H1 (cell line): ENCODE measurements at regions not wholly inside any gene's neighbourhood (a gene's known extent, or its start where the extent isn't known, plus 50 kb on each side); places are given as distances from the start of the nearest gene placed in this dataset.

Source experiments
- CTCF ChIA-PET: fragments of 300-600 bp; sonication (Branson Sonifier 250); formaldehyde crosslinking; loops from one replicate; lab custom pipeline; 2021; ENCODE audit not compliant: partially characterized antibody; lab: Charles Lee
- POLR2A ChIA-PET: fragments of 300-600 bp; sonication (Branson Sonifier 250); formaldehyde crosslinking; loops from one replicate; lab custom pipeline; 2021; ENCODE audit warnings: inconsistent platforms; ENCODE audit not compliant: partially characterized antibody; lab: Charles Lee
- DNase-seq, 2 experiments: peaks; one replicate each; pipeline versions ENCODE4 v3.0.0 to v3.0.0-alpha.2; 2010 to 2022; ENCODE audit warnings: low spot score in 2 of 2, low read depth in 1 of 2, mixed read lengths in 1 of 2
- FAIRE-seq: peaks from 2 replicates; lab custom pipeline; 2011; peaks lifted over from hg19 to GRCh38; lab: Jason Lieb, UNC
- H2AFZ ChIP-seq: 2 replicates; pipeline ENCODE4 v1.8.1; 2012; ENCODE audit warnings: low read length, inconsistent platforms
- H2AK5ac ChIP-seq: 2 replicates; pipeline ENCODE4 v1.6.1; 2013; ENCODE audit warnings: low read depth, low read length
- H2BK120ac ChIP-seq: replicated peaks from 2 replicates; pipeline ENCODE3; 2013; ENCODE audit warnings: low read depth, low read length, inconsistent platforms
- H2BK12ac ChIP-seq: 2 replicates; pipeline ENCODE4 v1.6.1; 2013; ENCODE audit warnings: low read depth, low read length
- H2BK15ac ChIP-seq: 2 replicates; pipeline ENCODE4 v1.6.1; 2013; ENCODE audit warnings: low read length
- H2BK20ac ChIP-seq: 2 replicates; pipeline ENCODE4 v1.6.1; 2013; ENCODE audit warnings: low read length
- H2BK5ac ChIP-seq: 2 replicates; pipeline ENCODE4 v1.6.1; 2013; ENCODE audit warnings: low read depth, low read length
- H3K14ac ChIP-seq: 2 replicates; pipeline ENCODE4 v1.6.1; 2013; ENCODE audit warnings: inconsistent platforms; ENCODE audit not compliant: insufficient read length
- H3K18ac ChIP-seq: 2 replicates; pipeline ENCODE4 v1.6.1; 2013; ENCODE audit warnings: low read length; ENCODE audit errors: extremely low read depth
- H3K23ac ChIP-seq: 2 replicates; pipeline ENCODE4 v1.6.1; 2013; ENCODE audit warnings: inconsistent platforms; ENCODE audit not compliant: insufficient read length
- H3K23me2 ChIP-seq: 2 replicates; pipeline ENCODE4 v1.6.1; 2013; ENCODE audit warnings: low read depth, low read length
- H3K27ac ChIP-seq: 2 replicates; pipeline ENCODE4 v1.6.1; 2011; ENCODE audit warnings: low read depth, low read length, inconsistent platforms
- H3K27me3 ChIP-seq, 4 experiments: replicated peaks in 1 of 4; 1 replicate in 1 of 4; 2 replicates in 3 of 4; pipeline versions ENCODE4 v1.6.1 to v1.8.1; 2011 to 2013; ENCODE audit warnings: low read length in 3 of 4, mild to moderate bottlenecking in 3 of 4, inconsistent platforms in 2 of 4, mixed read lengths in 2 of 4, moderate library complexity in 1 of 4; ENCODE audit not compliant: control insufficient read depth in 3 of 4, insufficient read depth in 3 of 4; ENCODE audit errors: extremely low read depth in 1 of 4
- H3K36me3 ChIP-seq, 4 experiments: 2 replicates each; pipeline versions ENCODE4 v1.6.1 to v1.8.1; 2011 to 2013; ENCODE audit warnings: mild to moderate bottlenecking in 4 of 4, low read length in 3 of 4, moderate library complexity in 2 of 4, control low read depth in 1 of 4, inconsistent platforms in 1 of 4; ENCODE audit not compliant: insufficient read depth in 4 of 4, control insufficient read depth in 2 of 4
- H3K4ac ChIP-seq: replicated peaks from 2 replicates; pipeline ENCODE3; 2013; ENCODE audit warnings: low read length, low read depth, mixed read lengths, inconsistent platforms; ENCODE audit not compliant: insufficient read length
- H3K4me1 ChIP-seq, 4 experiments: replicated peaks in 1 of 4; 1 replicate in 1 of 4; 2 replicates in 3 of 4; pipeline versions ENCODE4 v1.6.1 to v1.8.1; 2011 to 2013; ENCODE audit warnings: low read length in 3 of 4, inconsistent platforms in 2 of 4, mixed read lengths in 1 of 4; ENCODE audit not compliant: insufficient read depth in 4 of 4, control insufficient read depth in 3 of 4
- H3K4me2 ChIP-seq, 2 experiments: 2 replicates each; pipeline versions ENCODE4 v1.6.1 to v1.8.1; 2011 to 2013; ENCODE audit warnings: low read depth in 2 of 2, low read length in 2 of 2, control low read depth in 1 of 2, inconsistent platforms in 1 of 2, mild to moderate bottlenecking in 1 of 2; ENCODE audit not compliant: insufficient read depth in 1 of 2
- H3K4me3 ChIP-seq, 4 experiments: fragments of 200-600, 300-600 bp in 1 of 4; sonication (generic), shearing (Covaris generic), sonication (Bioruptor Twin) in 1 of 4; 2 replicates each; pipeline versions ENCODE4 v1.5.1 to v1.8.1; 2011 to 2016; ENCODE audit warnings: low read length in 4 of 4, low read depth in 3 of 4, control low read depth in 2 of 4, inconsistent platforms in 2 of 4, mild to moderate bottlenecking in 2 of 4, mixed read lengths in 1 of 4, moderate library complexity in 1 of 4; ENCODE audit not compliant: insufficient read depth in 2 of 4; ENCODE audit errors: extremely low read depth in 1 of 4
- H3K56ac ChIP-seq: replicated peaks from 2 replicates; pipeline ENCODE3; 2013; ENCODE audit warnings: low read depth, mild to moderate bottlenecking, mixed read lengths, low read length, inconsistent platforms; ENCODE audit not compliant: insufficient read length
- H3K79me1 ChIP-seq: 2 replicates; pipeline ENCODE4 v1.6.1; 2013; ENCODE audit warnings: low read depth, low read length, control low read depth
- H3K79me2 ChIP-seq, 2 experiments: 2 replicates each; pipeline versions ENCODE4 v1.6.1 to v1.8.1; 2012 to 2013; ENCODE audit warnings: low read length in 2 of 2, mild to moderate bottlenecking in 2 of 2, inconsistent platforms in 1 of 2; ENCODE audit not compliant: insufficient read depth in 2 of 2, control insufficient read depth in 1 of 2
- H3K9ac ChIP-seq, 4 experiments: replicated peaks in 1 of 4; 1 replicate in 1 of 4; 2 replicates in 3 of 4; pipeline versions ENCODE4 v1.6.1 to v1.8.1; 2011 to 2013; ENCODE audit warnings: low read depth in 3 of 4, low read length in 3 of 4, control low read depth in 2 of 4, mild to moderate bottlenecking in 2 of 4, moderate library complexity in 2 of 4, inconsistent platforms in 1 of 4; ENCODE audit errors: extremely low read depth in 1 of 4
- H3K9me3 ChIP-seq, 2 experiments: 2 replicates each; pipeline versions ENCODE4 v1.6.1 to v1.8.1; 2012 to 2013; ENCODE audit warnings: mild to moderate bottlenecking in 2 of 2, moderate library complexity in 2 of 2, control low read depth in 1 of 2, inconsistent platforms in 1 of 2, low read depth in 1 of 2, low read length in 1 of 2, mixed read lengths in 1 of 2; ENCODE audit not compliant: insufficient read depth in 2 of 2
- H4K20me1 ChIP-seq, 2 experiments: replicated peaks in 1 of 2; 2 replicates each; pipeline versions ENCODE3 to v1.8.1; 2011 to 2013; ENCODE audit warnings: inconsistent platforms in 2 of 2, low read length in 2 of 2, mild to moderate bottlenecking in 1 of 2; ENCODE audit not compliant: insufficient read depth in 2 of 2, control insufficient read depth in 1 of 2
- H4K5ac ChIP-seq: 2 replicates; pipeline ENCODE4 v1.6.1; 2013; ENCODE audit warnings: low read length, low read depth, mixed read lengths, inconsistent platforms; ENCODE audit not compliant: insufficient read length
- H4K8ac ChIP-seq: 2 replicates; pipeline ENCODE4 v1.8.0; 2013; ENCODE audit warnings: mild to moderate bottlenecking, moderate library complexity, low read length, inconsistent platforms; ENCODE audit not compliant: insufficient read depth; ENCODE audit errors: extremely low read depth
- H4K91ac ChIP-seq: replicated peaks from 2 replicates; pipeline ENCODE3; 2013; ENCODE audit warnings: low read length, mixed read lengths, inconsistent platforms; ENCODE audit not compliant: insufficient read length
- BRCA1 ChIP-seq: IDR thresholded peaks from 2 replicates; pipeline ENCODE4 v1.6.1; 2012; ENCODE audit warnings: low read depth, low read length, improper control_type of control experiment
- EP300 ChIP-seq, 2 experiments: IDR thresholded peaks; 1 replicate in 1 of 2; 2 replicates in 1 of 2; pipeline ENCODE4 v1.6.1; 2011 to 2012; ENCODE audit warnings: low read depth in 2 of 2, low read length in 2 of 2, mild to moderate bottlenecking in 2 of 2, borderline replicate concordance in 1 of 2, inconsistent platforms in 1 of 2, moderate library complexity in 1 of 2
- EZH2 ChIP-seq: fragments of 200-600 bp; sonication (generic); IDR thresholded peaks from 2 replicates; pipeline ENCODE4 v1.7.1; 2012; ENCODE audit warnings: low read depth, mild to moderate bottlenecking, moderate library complexity, low read length, inconsistent platforms; ENCODE audit not compliant: severe bottlenecking
- GABPA ChIP-seq: IDR thresholded peaks from 2 replicates; pipeline ENCODE4 v1.6.1; 2011; ENCODE audit warnings: mild to moderate bottlenecking, low read length, moderate library complexity, borderline replicate concordance; ENCODE audit not compliant: insufficient read depth
- KDM5A ChIP-seq: fragments of 200-600 bp; IDR thresholded peaks from 2 replicates; pipeline ENCODE4 v1.7.1; 2012; ENCODE audit warnings: mild to moderate bottlenecking, low read length, inconsistent platforms, mixed read lengths
- POLR2AphosphoS5 ChIP-seq: IDR thresholded peaks from 2 replicates; pipeline ENCODE4 v1.6.1; 2011; ENCODE audit warnings: low read depth, low read length
- POU5F1 ChIP-seq: IDR thresholded peaks from 2 replicates; pipeline ENCODE4 v1.6.1; 2011; ENCODE audit warnings: low read depth, mild to moderate bottlenecking, low read length, moderate library complexity
- RFX5 ChIP-seq: IDR thresholded peaks from 2 replicates; pipeline ENCODE4 v1.6.1; 2011; ENCODE audit warnings: low read depth, low read length, improper control_type of control experiment, borderline replicate concordance
- WGBS, 2 experiments: shearing (Covaris generic) in 1 of 2; methylation state at CpG; one replicate each; pipeline versions ENCODE4 v1.1.6 to v1.1.7; 2013 to 2015; ENCODE audit warnings: low lambda C conversion rate in 2 of 2, mixed read lengths in 2 of 2, inconsistent platforms in 1 of 2, low coverage in 1 of 2, missing lambda C conversion rate in 1 of 2; ENCODE audit not compliant: insufficient replicate concordance in 2 of 2, insufficient coverage in 1 of 2, insufficient read length in 1 of 2; ENCODE audit errors: extremely low coverage in 1 of 2, missing lambda C conversion rate in 1 of 2; 5-methylcytosine and 5-hydroxymethylcytosine counted together

GRCh38 chr10:52870562-52870961, 98.0 kb upstream of the MBL2 start:
- Histone ChIP-seq H3K79me2 (no peaks in the 10 kb centered on the region), H2BK120ac (no peak overlapping the region), H4K5ac (no peak overlapping the region), H4K8ac (no peak overlapping the region), H3K36me3 (peaks cover 0 to 4% (median 0%) of the 10 kb centered on the region in 4 experiments; a peak in 1 of 8 replicates), H3K27ac (no peak overlapping the region), H3K9me3 (peaks cover 17 to 18% of the 10 kb centered on the region in 2 experiments), H2BK12ac (no peak overlapping the region), H3K23me2 (no peaks in the 10 kb centered on the region; the same call in 1 of the 2 replicates), H3K18ac (no peak overlapping the region), H3K4me1 (no peaks in the 10 kb centered on the region; a peak in 1 of 7 replicates), H3K4me2 (no peak overlapping the region), H2BK15ac (no peak overlapping the region), H3K23ac (no peak overlapping the region), H4K91ac (no peak overlapping the region), H2AFZ (no peak overlapping the region), H3K27me3 (no peaks in the 10 kb centered on the region), H3K9ac (no peak overlapping the region), H4K20me1 (no peaks in the 10 kb centered on the region), H2BK20ac (no peak overlapping the region), H3K4me3 (no peak overlapping the region), H3K56ac (no peak overlapping the region), H2BK5ac (no peak overlapping the region), H3K14ac (no peak overlapping the region), H3K79me1 (no peaks in the 10 kb centered on the region), H2AK5ac (no peak overlapping the region), H3K4ac (no peak overlapping the region)
- WGBS, 2 experiments: 67% methylated on average over 3 of the region's 3 CpGs; no CpG with 5 or more reads in 1 of the 2 experiments
- POLR2A ChIA-PET: no interaction called here
- no peak for DNase-seq
- CTCF ChIA-PET: no interaction called here
- no peak for FAIRE-seq
- TF ChIP-seq RFX5: no peak
- TF ChIP-seq EP300 (IDR thresholded peaks at IDR 0.05; ENCODE audit: borderline replicate concordance in 1 of 2, low read depth in 2 of 2, low read length in 2 of 2): no peak
- no peak for TF ChIP-seq EZH2
- no peak for TF ChIP-seq POU5F1
- TF ChIP-seq POLR2AphosphoS5: no peak
- no peak for TF ChIP-seq GABPA
- TF ChIP-seq KDM5A: no peak
- TF ChIP-seq BRCA1: no peak
